HCT116 (cell line): ENCODE measurements at regions not wholly inside any gene's neighbourhood (a gene's known extent, or its start where the extent isn't known, plus 50 kb on each side); places are given as distances from the start of the nearest gene placed in this dataset.

ENCODE experiments used
- ATAC-seq: fragments of 200-7000 bp; cut with Tn5 transposase; 2 replicates; pipeline ENCODE4 v1.9.1; 2020; ENCODE audit warnings: mild to moderate bottlenecking, moderate library complexity
- BruUV-seq: library from RNA; stranded (reverse); fragments of 400-500 nt; replicated peaks from 2 replicates; lab custom pipeline; 2021; lab: Mats Ljungman, UMichigan
- CTCF ChIA-PET: fragments of 300-600 bp; sonication (Branson Sonifier 250); formaldehyde crosslinking; loops from one replicate; lab custom pipeline; 2021; ENCODE audit warnings: antibody characterized with exemption; lab: Charles Lee
- POLR2A ChIA-PET: fragments of 300-600, 350-600 bp; sonication (Branson Sonifier 250); formaldehyde crosslinking; loops from one replicate; lab custom pipeline; 2021; ENCODE audit warnings: antibody characterized with exemption; lab: Charles Lee
- RAD21 ChIA-PET, 2 experiments: fragments of 300-600 bp; sonication (Branson Sonifier 250); formaldehyde crosslinking; loops; one replicate each; lab custom pipeline; 2023; ENCODE audit warnings: low total read pairs in 2 of 2; ENCODE audit not compliant: uncharacterized antibody in 2 of 2, unreplicated experiment in 2 of 2, low non-redundant PET in 1 of 2; lab: Charles Lee
- DNase-seq: peaks from one replicate; pipeline ENCODE4 v3.0.0-alpha.2; 2010; ENCODE audit warnings: low read depth, low spot score
- H2AFZ ChIP-seq: fragments of 200-600 bp; shearing (Covaris generic), sonication (generic); 2 replicates; pipeline ENCODE4 v1.6.1; 2017; ENCODE audit warnings: low read depth, mixed run types, mixed read lengths, antibody characterized with exemption, low read length; ENCODE audit not compliant: poor library complexity, severe bottlenecking
- H3K27ac ChIP-seq: 2 replicates; pipeline ENCODE4 v1.5.1; 2012; ENCODE audit warnings: low read depth, low read length
- H3K27me3 ChIP-seq: fragments of 200-600 bp; sonication (generic); 2 replicates; pipeline ENCODE4 v1.6.1; 2016; ENCODE audit warnings: mixed run types, low read length, mixed read lengths; ENCODE audit not compliant: insufficient read depth
- H3K36me3 ChIP-seq, 2 experiments: fragments of 200-500 bp in 1 of 2; fragments of 200-600 bp in 1 of 2; sonication (Bioruptor generic) in 1 of 2; sonication (generic) in 1 of 2; 2 replicates each; pipeline versions ENCODE4 v1.5.1 to v1.6.1; 2014 to 2016; ENCODE audit warnings: low read length in 2 of 2, inconsistent platforms in 1 of 2, mixed read lengths in 1 of 2, mixed run types in 1 of 2; ENCODE audit not compliant: insufficient read depth in 2 of 2, control insufficient read depth in 1 of 2
- H3K4me1 ChIP-seq, 2 experiments: fragments of 200-600 bp in 1 of 2; sonication (generic) in 1 of 2; 2 replicates each; pipeline versions ENCODE4 v1.5.1 to v1.6.1; 2012 to 2017; ENCODE audit warnings: low read length in 2 of 2, inconsistent platforms in 1 of 2, mild to moderate bottlenecking in 1 of 2, mixed read lengths in 1 of 2, mixed run types in 1 of 2, moderate library complexity in 1 of 2; ENCODE audit not compliant: insufficient read depth in 2 of 2, control insufficient read depth in 1 of 2
- H3K4me2 ChIP-seq: fragments of 200-600 bp; sonication (generic); 2 replicates; pipeline ENCODE4 v1.6.1; 2017; ENCODE audit warnings: mixed run types, low read length, mixed read lengths
- H3K4me3 ChIP-seq, 2 experiments: fragments of 200-600 bp in 1 of 2; sonication (generic) in 1 of 2; replicated peaks in 1 of 2; 2 replicates each; pipeline ENCODE4 v1.5.1; 2011 to 2016; ENCODE audit warnings: low read length in 2 of 2, control low read depth in 1 of 2, low read depth in 1 of 2, mild to moderate bottlenecking in 1 of 2, mixed read lengths in 1 of 2, mixed run types in 1 of 2
- H3K79me2 ChIP-seq: fragments of 200-600 bp; sonication (generic); 2 replicates; pipeline ENCODE4 v1.6.1; 2017; ENCODE audit warnings: mild to moderate bottlenecking, mixed run types, low read length, moderate library complexity, mixed read lengths; ENCODE audit not compliant: insufficient read depth
- H3K9ac ChIP-seq: fragments of 200-600 bp; sonication (generic); 2 replicates; pipeline ENCODE4 v1.6.1; 2016; ENCODE audit warnings: low read length, mixed read lengths
- H3K9me2 ChIP-seq: fragments of 200-600 bp; sonication (generic), shearing (Covaris generic); 2 replicates; pipeline ENCODE4 v1.6.1; 2017; ENCODE audit warnings: mixed run types, mild to moderate bottlenecking, moderate library complexity; ENCODE audit not compliant: insufficient read depth
- H3K9me3 ChIP-seq, 2 experiments: fragments of 200-500 bp in 1 of 2; fragments of 200-600 bp in 1 of 2; sonication (Bioruptor generic) in 1 of 2; sonication (generic) in 1 of 2; 2 replicates each; pipeline ENCODE4 v1.6.1; 2014 to 2017; ENCODE audit warnings: low read length in 2 of 2, mixed read lengths in 2 of 2, inconsistent platforms in 1 of 2, low read depth in 1 of 2, mild to moderate bottlenecking in 1 of 2, mixed run types in 1 of 2, moderate library complexity in 1 of 2; ENCODE audit not compliant: control insufficient read depth in 1 of 2, insufficient read depth in 1 of 2
- H4K20me1 ChIP-seq: fragments of 200-600 bp; sonication (generic), shearing (Covaris generic); 2 replicates; pipeline ENCODE4 v1.6.1; 2017; ENCODE audit warnings: mixed run types, mild to moderate bottlenecking, moderate library complexity; ENCODE audit not compliant: insufficient read depth
- ATF3 ChIP-seq: IDR thresholded peaks from 2 replicates; pipeline ENCODE4 v1.6.1; 2012
- CBX3 ChIP-seq: IDR thresholded peaks from 2 replicates; pipeline ENCODE4 v1.6.1; 2012; ENCODE audit warnings: low read depth
- EZH2 ChIP-seq: fragments of 200-600 bp; sonication (generic); IDR thresholded peaks from 2 replicates; pipeline ENCODE4 v1.6.1; 2017; ENCODE audit warnings: antibody characterized with exemption, mixed run types
- RAD21 ChIP-seq: IDR thresholded peaks from 2 replicates; pipeline ENCODE4 v1.6.1; 2012; ENCODE audit warnings: low read depth, mild to moderate bottlenecking
- REST ChIP-seq: IDR thresholded peaks from 2 replicates; pipeline ENCODE4 v1.6.1; 2012; ENCODE audit warnings: low read depth
- SIN3A ChIP-seq: IDR thresholded peaks from 2 replicates; pipeline ENCODE4 v1.6.1; 2012; ENCODE audit warnings: low read depth
- ZBTB33 ChIP-seq: IDR thresholded peaks from 2 replicates; pipeline ENCODE4 v1.6.1; 2011; ENCODE audit warnings: mild to moderate bottlenecking, low read length, moderate library complexity; ENCODE audit not compliant: insufficient replicate concordance; ENCODE audit errors: extremely low read depth
- intact Hi-C: fragments of 100-400 bp; cut with micrococcal nuclease; formaldehyde crosslinking; loops from 2 replicates; pipeline ENCODE4 v1.10.0; 2022

- H3K4me1 ChIP-seq = no peaks in the 10 kb centered on the region
- no peak overlapping the region for H3K9ac ChIP-seq
- ChIA-PET RAD21 (no interaction called here), CTCF (no interaction called here)
- no peaks in the 10 kb centered on the region for H3K36me3 ChIP-seq
- H4K20me1 ChIP-seq = no peaks in the 10 kb centered on the region
- no peaks in the 10 kb centered on the region for H3K9me2 ChIP-seq
- intact Hi-C loops = no loop called here
- no peak overlapping the region for H3K27ac ChIP-seq
- no peak overlapping the region for H3K4me3 ChIP-seq
- no peak overlapping the region for H3K4me2 ChIP-seq
- H3K79me2 ChIP-seq = no peaks in the 10 kb centered on the region
- no peak overlapping the region for H2AFZ ChIP-seq
- no peaks in the 10 kb centered on the region for H3K9me3 ChIP-seq
- TF ChIP-seq CBX3 = no peak
- TF ChIP-seq ZBTB33 = no peak
- no peak for TF ChIP-seq ATF3
- TF ChIP-seq REST = no peak
- TF ChIP-seq SIN3A = no peak
- no peak for TF ChIP-seq RAD21
- TF ChIP-seq EZH2 = no peak
- TF ChIP-seq, all 23 proteins: peak for 0
- peaks cover 36% of the 10 kb centered on the region for H3K27me3 ChIP-seq
- POLR2A ChIA-PET = no interaction called here
- ATAC-seq = no peak
- BruUV-seq = no TSS peak
- DNase-seq = no peak
Observed at GRCh38 chr10:120382360-120382759, 74.7 kb upstream of the PLPP4 start.
